ENCODE measurements at regions not wholly inside any gene's neighbourhood (a gene's known extent, or its start where the extent isn't known, plus 50 kb on each side); places are given as distances from the start of the nearest gene placed in this dataset.

GRCh38 chr11:21807350-21807749, 385.5 kb upstream of the ANO5 start:
- DNase-seq (ENCODE audit: low spot score) = no peak
- intact Hi-C loops (cut with DNase I) = no loop called here

- intact Hi-C loops (cut with DNase I) = no loop called here
- DNase-seq (ENCODE audit: low spot score) = no peak
Measured at GRCh38 chr11:21810650-21811049, 382.2 kb upstream of the ANO5 start.

GRCh38 chr11:21811572-21811971, 381.3 kb upstream of the ANO5 start:
- intact Hi-C loops (cut with DNase I) = no loop called here
- DNase-seq (ENCODE audit: low spot score) = no peak

- intact Hi-C loops (cut with DNase I) = no loop called here
- no peak for DNase-seq (ENCODE audit: low spot score)
Measured at GRCh38 chr11:21814169-21814568, 378.7 kb upstream of the ANO5 start.

GRCh38 chr11:21817696-21818095, 375.2 kb upstream of the ANO5 start:
- intact Hi-C loops (cut with DNase I) = no loop called here
- no peak for DNase-seq (ENCODE audit: low spot score)

- intact Hi-C loops (cut with DNase I) = no loop called here
- DNase-seq (ENCODE audit: low spot score) = no peak
Measured at GRCh38 chr11:21820176-21820575, 372.7 kb upstream of the ANO5 start.

GRCh38 chr11:21825127-21825526, 367.8 kb upstream of the ANO5 start:
- DNase-seq (ENCODE audit: low spot score) = no peak
- intact Hi-C loops (cut with DNase I) = no loop called here

GRCh38 chr11:21838427-21838826, 354.5 kb upstream of the ANO5 start:
- no peak for DNase-seq (ENCODE audit: low spot score)
- intact Hi-C loops (cut with DNase I) = no loop called here

- intact Hi-C loops (cut with DNase I) = no loop called here
Measured at GRCh38 chr11:21839796-21840195, 353.1 kb upstream of the ANO5 start.

GRCh38 chr11:21861314-21861713, 331.6 kb upstream of the ANO5 start:
- no peak for DNase-seq (ENCODE audit: low spot score)
- intact Hi-C loops (cut with DNase I) = no loop called here

More at GRCh38 chr11:21839796-21840195, 353.1 kb upstream of the ANO5 start:
- no peak for DNase-seq (ENCODE audit: low spot score)

- DNase-seq (ENCODE audit: low spot score) = no peak
- intact Hi-C loops (cut with DNase I) = no loop called here
Measured at GRCh38 chr11:21865541-21865940, 327.3 kb upstream of the ANO5 start.

GRCh38 chr11:21866781-21867180, 326.1 kb upstream of the ANO5 start:
- intact Hi-C loops (cut with DNase I) = no loop called here
- DNase-seq (ENCODE audit: low spot score) = no peak

- DNase-seq (ENCODE audit: low spot score) = no peak
- intact Hi-C loops (cut with DNase I) = no loop called here
Measured at GRCh38 chr11:21877151-21877550, 315.7 kb upstream of the ANO5 start.

- intact Hi-C loops (cut with DNase I) = no loop called here
Measured at GRCh38 chr11:21883354-21883753, 309.5 kb upstream of the ANO5 start.

GRCh38 chr11:21888814-21889213, 304.1 kb upstream of the ANO5 start:
- intact Hi-C loops (cut with DNase I) = no loop called here

More at GRCh38 chr11:21883354-21883753, 309.5 kb upstream of the ANO5 start:
- DNase-seq (ENCODE audit: low spot score) = no peak

GRCh38 chr11:21892736-21893564, 299.9 kb upstream of the ANO5 start:
- no peak for DNase-seq (ENCODE audit: low spot score)
- intact Hi-C loops (cut with DNase I) = no loop called here

More at GRCh38 chr11:21888814-21889213, 304.1 kb upstream of the ANO5 start:
- no peak for DNase-seq (ENCODE audit: low spot score)

GRCh38 chr11:21893565-21893867, 299.4 kb upstream of the ANO5 start:
- intact Hi-C loops (cut with DNase I) = no loop called here
- no peak for DNase-seq (ENCODE audit: low spot score)

GRCh38 chr11:21894492-21894891, 298.4 kb upstream of the ANO5 start:
- no peak for DNase-seq (ENCODE audit: low spot score)
- intact Hi-C loops (cut with DNase I) = no loop called here

GRCh38 chr11:21895686-21896085, 297.2 kb upstream of the ANO5 start:
- DNase-seq (ENCODE audit: low spot score) = no peak
- intact Hi-C loops (cut with DNase I) = no loop called here

GRCh38 chr11:21896216-21896615, 296.7 kb upstream of the ANO5 start:
- DNase-seq (ENCODE audit: low spot score) = no peak
- intact Hi-C loops (cut with DNase I) = no loop called here

GRCh38 chr11:21896746-21897602, 295.9 kb upstream of the ANO5 start:
- intact Hi-C loops (cut with DNase I) = no loop called here
- DNase-seq (ENCODE audit: low spot score) = no peak
